GM19438 (cell line): ENCODE measurements at regions not wholly inside any gene's neighbourhood (a gene's known extent, or its start where the extent isn't known, plus 50 kb on each side); places are given as distances from the start of the nearest gene placed in this dataset.
"Not testable (repeated sequence)": the region's sequence is repeated elsewhere in the genome, so short reads cannot be mapped to it uniquely, and the experiment has no call there.

Source experiments
- ATAC-seq: cut with Tn5 transposase; IDR thresholded peaks from one replicate; pipeline ENCODE4 v1.9.1; 2021; ENCODE audit warnings: low read depth; ENCODE audit not compliant: unreplicated experiment

GRCh38 chr2:236908439-236909192 is 177.1 kb upstream of the COPS8 start:
- ATAC-seq, result no peak

- no peak for ATAC-seq
Measured at GRCh38 chr2:236909193-236909504, 176.5 kb upstream of the COPS8 start.

GRCh38 chr2:236909802-236910201 is 175.9 kb upstream of the COPS8 start:
- ATAC-seq, result no peak

GRCh38 chr2:236910781-236911495 is 174.8 kb upstream of the COPS8 start:
- no peak for ATAC-seq

- ATAC-seq, result no peak
Measured at GRCh38 chr2:236912326-236913120, 173.2 kb upstream of the COPS8 start.

- no peak for ATAC-seq
Measured at GRCh38 chr2:236915186-236915585, 170.5 kb upstream of the COPS8 start.

GRCh38 chr2:236915726-236916125 is 170.0 kb upstream of the COPS8 start:
- ATAC-seq, result no peak

- ATAC-seq, result no peak
Measured at GRCh38 chr2:236916181-236916580, 169.5 kb upstream of the COPS8 start.

- no peak for ATAC-seq
Measured at GRCh38 chr2:236916651-236917050, 169.0 kb upstream of the COPS8 start.

GRCh38 chr2:236917164-236917563 is 168.5 kb upstream of the COPS8 start:
- ATAC-seq, result no peak

- ATAC-seq, result no peak
Measured at GRCh38 chr2:236918545-236918944, 167.1 kb upstream of the COPS8 start.

GRCh38 chr2:236919209-236919608 is 166.5 kb upstream of the COPS8 start:
- no peak for ATAC-seq

GRCh38 chr2:236919801-236920379 is 165.8 kb upstream of the COPS8 start:
- not testable (repeated sequence) for ATAC-seq

- ATAC-seq, result no peak
Measured at GRCh38 chr2:236922061-236922460, 163.6 kb upstream of the COPS8 start.

GRCh38 chr2:236928380-236929037 is 157.2 kb upstream of the COPS8 start:
- ATAC-seq, result no peak

- no peak for ATAC-seq
Measured at GRCh38 chr2:236932831-236933361, 152.8 kb upstream of the COPS8 start.

GRCh38 chr2:236934166-236934565 is 151.5 kb upstream of the COPS8 start:
- ATAC-seq, result no peak

- no peak for ATAC-seq
Measured at GRCh38 chr2:236934656-236935055, 151.0 kb upstream of the COPS8 start.

GRCh38 chr2:236935083-236935482 is 150.6 kb upstream of the COPS8 start:
- no peak for ATAC-seq
